ENCODE measurements at regions not wholly inside any gene's neighbourhood (a gene's known extent, or its start where the extent isn't known, plus 50 kb on each side); places are given as distances from the start of the nearest gene placed in this dataset.

GRCh38 chr4:178271386-178271785 is 829.1 kb upstream of the AGA start:
- no peak for TF ChIP-seq POLR2AphosphoS5 (IDR thresholded peaks at IDR 0.05)
- no peak for TF ChIP-seq POLR2A (IDR thresholded peaks at IDR 0.05)
- no peak for TF ChIP-seq CTCF (IDR thresholded peaks at IDR 0.05 in 8 of 11, conservative IDR thresholded peaks at IDR 0.05 in 3 of 11)
- H3K4me1 ChIP-seq = no peaks in the 10 kb centered on the region
- 81 to 87% (median 86%) methylated on average over 6 of the region's 6 CpGs for WGBS, 5 donors
- intact Hi-C loops (cut with DNase I; ENCODE audit: low total_unique reads) = no loop called here
- no peak overlapping the region for H3K27ac ChIP-seq
- no peak for DNase-seq
- H3K27me3 ChIP-seq (replicated peaks in 1 of 7) = no peaks in the 10 kb centered on the region
- H3K9me3 ChIP-seq = peaks cover 0 to 8% (median 2%) of the 10 kb centered on the region in 8 donors
- no peak overlapping the region for H3K4me3 ChIP-seq
- H3K36me3 ChIP-seq = no peaks in the 10 kb centered on the region

DNA sequence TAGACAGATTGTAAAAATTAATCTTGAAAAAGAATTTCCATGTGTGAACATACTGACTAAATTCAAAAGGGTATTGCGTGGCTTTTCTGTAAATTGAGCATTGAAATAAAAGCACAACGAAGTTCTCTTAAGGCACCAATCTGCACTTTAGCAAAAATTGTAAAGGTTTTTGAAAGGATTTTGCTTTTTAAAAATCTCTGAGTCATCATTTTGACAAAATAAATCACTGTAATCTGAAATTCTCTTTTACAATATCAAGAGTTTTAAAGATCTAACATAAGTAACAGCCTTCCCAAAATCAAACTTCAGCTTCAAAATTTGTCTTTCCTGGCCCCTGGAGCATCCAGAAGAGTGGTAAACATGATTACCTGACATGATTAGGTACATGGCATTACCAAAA is 830.9 kb upstream of the AGA start:
- Histone ChIP-seq H3K27me3 (replicated peaks in 1 of 7) (no peaks in the 10 kb centered on the region), H3K36me3 (no peaks in the 10 kb centered on the region), H3K27ac (no peak overlapping the region), H3K9me3 (peaks cover 0 to 8% (median 1%) of the 10 kb centered on the region in 8 donors), H3K4me1 (no peaks in the 10 kb centered on the region), H3K4me3 (no peak overlapping the region)
- WGBS, 5 donors = 75 to 85% (median 80%) methylated on average over 2 of the region's 2 CpGs
- intact Hi-C loops (cut with DNase I; ENCODE audit: low total_unique reads) = no loop called here
- DNase-seq = no peak
- TF ChIP-seq POLR2A (IDR thresholded peaks at IDR 0.05) = no peak
- TF ChIP-seq POLR2AphosphoS5 (IDR thresholded peaks at IDR 0.05) = no peak
- TF ChIP-seq CTCF (IDR thresholded peaks at IDR 0.05 in 8 of 11, conservative IDR thresholded peaks at IDR 0.05 in 3 of 11) = no peak

GRCh38 chr4:178275671-178276360 is 833.6 kb upstream of the AGA start:
- H3K9me3 ChIP-seq = peaks cover 0 to 8% (median 0%) of the 10 kb centered on the region in 8 donors
- no peaks in the 10 kb centered on the region for H3K36me3 ChIP-seq
- WGBS, 5 donors = 58 to 68% (median 60%) methylated on average over 5 of the region's 5 CpGs
- DNase-seq = no peak
- no peak for TF ChIP-seq POLR2AphosphoS5 (IDR thresholded peaks at IDR 0.05)
- no peak for TF ChIP-seq POLR2A (IDR thresholded peaks at IDR 0.05)
- no peak for TF ChIP-seq CTCF (IDR thresholded peaks at IDR 0.05 in 8 of 11, conservative IDR thresholded peaks at IDR 0.05 in 3 of 11)
- H3K4me1 ChIP-seq = no peaks in the 10 kb centered on the region
- H3K27me3 ChIP-seq (replicated peaks in 1 of 7) = no peaks in the 10 kb centered on the region
- no peak overlapping the region for H3K27ac ChIP-seq
- intact Hi-C loops (cut with DNase I; ENCODE audit: low total_unique reads) = no loop called here
- H3K4me3 ChIP-seq = no peak overlapping the region

DNA sequence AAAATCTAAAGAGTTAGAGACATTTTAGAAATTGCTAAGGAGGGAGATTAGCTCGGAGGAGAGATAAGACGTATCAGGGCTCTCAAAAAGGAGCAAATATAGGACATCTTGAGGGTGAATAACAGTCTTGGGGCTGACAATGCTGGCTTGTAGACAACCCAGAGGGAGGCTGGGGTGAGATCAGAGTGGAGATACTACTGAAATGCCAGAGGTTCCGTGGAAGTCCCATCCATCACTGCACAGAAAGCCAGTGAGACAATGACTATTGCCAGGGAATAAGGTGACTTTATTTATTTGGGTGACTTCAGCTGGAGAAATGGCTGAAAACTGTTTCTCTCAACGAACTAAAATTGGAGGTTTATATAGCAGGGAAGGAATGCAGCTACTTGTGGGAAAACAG is 838.1 kb upstream of the AGA start:
- DNase-seq = no peak
- H3K27me3 ChIP-seq (replicated peaks in 1 of 7) = no peaks in the 10 kb centered on the region
- H3K4me3 ChIP-seq = no peak overlapping the region
- no peak overlapping the region for H3K27ac ChIP-seq
- H3K4me1 ChIP-seq = no peaks in the 10 kb centered on the region
- H3K9me3 ChIP-seq = peaks cover 0 to 7% (median 0%) of the 10 kb centered on the region in 8 donors
- H3K36me3 ChIP-seq = no peaks in the 10 kb centered on the region
- TF ChIP-seq POLR2AphosphoS5 (IDR thresholded peaks at IDR 0.05) (no peak), POLR2A (IDR thresholded peaks at IDR 0.05) (no peak), CTCF (IDR thresholded peaks at IDR 0.05 in 8 of 11, conservative IDR thresholded peaks at IDR 0.05 in 3 of 11) (no peak)
- WGBS, 5 donors = 39 to 62% (median 48%) methylated on average over 4 of the region's 4 CpGs
- intact Hi-C loops (cut with DNase I; ENCODE audit: low total_unique reads) = no loop called here
